ENCODE measurements at regions not wholly inside any gene's neighbourhood (a gene's known extent, or its start where the extent isn't known, plus 50 kb on each side); places are given as distances from the start of the nearest gene placed in this dataset.

DNA sequence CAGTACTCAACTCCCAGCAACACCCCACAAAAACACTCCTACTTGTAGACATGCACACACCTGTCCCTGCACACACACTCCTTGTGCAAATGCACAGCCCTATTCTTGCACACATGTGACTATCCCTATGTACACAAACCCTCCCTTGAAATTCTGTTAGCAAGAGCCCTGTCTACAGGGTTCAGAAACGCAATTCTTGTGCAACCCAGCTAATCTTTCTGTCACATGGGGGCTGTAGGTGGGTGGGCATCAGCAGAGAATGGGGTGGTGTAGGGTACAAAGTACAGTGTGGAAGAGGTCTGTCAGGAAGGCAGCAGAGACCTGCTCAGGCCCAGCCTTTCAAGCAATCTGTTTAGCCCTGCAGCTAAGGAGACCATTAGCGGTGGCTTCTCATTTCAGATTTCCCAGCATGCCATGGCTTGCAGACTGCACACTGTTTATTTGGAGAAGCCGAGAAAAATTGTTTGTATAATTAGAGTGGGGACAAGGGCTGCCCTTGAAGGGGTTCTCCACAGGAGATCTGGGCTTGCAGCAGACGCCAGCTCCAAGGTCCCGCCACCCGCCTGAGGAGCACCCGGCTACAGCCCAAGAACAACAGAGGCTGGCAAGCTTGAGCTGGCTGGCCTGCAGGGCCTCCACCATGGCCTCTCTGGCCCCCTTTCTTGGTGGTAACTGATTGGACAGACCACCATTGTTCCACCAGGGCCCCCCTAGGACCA is 144.0 kb upstream of the PJA1 start:
- FAIRE-seq (no peak), DNase-seq (ENCODE audit: low read depth) (no peak)
- no peak overlapping the region for H3K4me3 ChIP-seq (ENCODE audit: low read depth, low read length)
- H3K27me3 ChIP-seq (ENCODE audit: control insufficient read depth, insufficient read depth, low read length): no peaks in the 10 kb centered on the region
- no peaks in the 10 kb centered on the region for H3K36me3 ChIP-seq (ENCODE audit: control insufficient read depth, insufficient read depth, low read length)
- TF ChIP-seq, protein P1, sequence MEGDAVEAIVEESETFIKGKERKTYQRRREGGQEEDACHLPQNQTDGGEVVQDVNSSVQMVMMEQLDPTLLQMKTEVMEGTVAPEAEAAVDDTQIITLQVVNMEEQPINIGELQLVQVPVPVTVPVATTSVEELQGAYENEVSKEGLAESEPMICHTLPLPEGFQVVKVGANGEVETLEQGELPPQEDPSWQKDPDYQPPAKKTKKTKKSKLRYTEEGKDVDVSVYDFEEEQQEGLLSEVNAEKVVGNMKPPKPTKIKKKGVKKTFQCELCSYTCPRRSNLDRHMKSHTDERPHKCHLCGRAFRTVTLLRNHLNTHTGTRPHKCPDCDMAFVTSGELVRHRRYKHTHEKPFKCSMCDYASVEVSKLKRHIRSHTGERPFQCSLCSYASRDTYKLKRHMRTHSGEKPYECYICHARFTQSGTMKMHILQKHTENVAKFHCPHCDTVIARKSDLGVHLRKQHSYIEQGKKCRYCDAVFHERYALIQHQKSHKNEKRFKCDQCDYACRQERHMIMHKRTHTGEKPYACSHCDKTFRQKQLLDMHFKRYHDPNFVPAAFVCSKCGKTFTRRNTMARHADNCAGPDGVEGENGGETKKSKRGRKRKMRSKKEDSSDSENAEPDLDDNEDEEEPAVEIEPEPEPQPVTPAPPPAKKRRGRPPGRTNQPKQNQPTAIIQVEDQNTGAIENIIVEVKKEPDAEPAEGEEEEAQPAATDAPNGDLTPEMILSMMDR (IDR thresholded peaks at IDR 0.05; ENCODE audit: insufficient read depth, low read length, severe bottlenecking): no peak

DNA sequence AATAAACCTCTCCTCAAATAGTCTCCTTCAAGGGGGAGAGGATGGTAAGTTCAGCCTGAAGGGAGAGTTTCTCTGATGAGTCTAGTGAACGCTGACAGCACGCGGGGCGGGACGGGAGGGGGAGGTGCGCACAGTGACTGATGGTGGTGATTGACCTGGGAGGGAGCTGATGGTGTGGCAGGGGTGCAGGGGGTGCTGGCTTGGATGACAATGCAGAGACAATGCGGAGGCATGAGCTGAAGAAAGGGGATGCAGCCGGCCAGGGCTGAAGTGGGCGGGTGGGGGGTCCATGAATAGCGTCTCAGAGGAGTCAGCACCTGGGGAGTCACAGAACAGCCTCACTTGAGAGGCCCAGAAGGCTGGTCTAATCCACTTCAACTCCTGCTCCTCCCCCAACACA is 142.5 kb upstream of the PJA1 start:
- Histone ChIP-seq H3K36me3 (ENCODE audit: control insufficient read depth, insufficient read depth, low read length) (no peaks in the 10 kb centered on the region), H3K4me3 (ENCODE audit: low read depth, low read length) (no peak overlapping the region), H3K27me3 (ENCODE audit: control insufficient read depth, insufficient read depth, low read length) (no peaks in the 10 kb centered on the region)
- DNase-seq (ENCODE audit: low read depth) (no peak), FAIRE-seq (no peak)
- TF ChIP-seq, protein P1 (IDR thresholded peaks at IDR 0.05; ENCODE audit: insufficient read depth, low read length, severe bottlenecking): no peak

DNA sequence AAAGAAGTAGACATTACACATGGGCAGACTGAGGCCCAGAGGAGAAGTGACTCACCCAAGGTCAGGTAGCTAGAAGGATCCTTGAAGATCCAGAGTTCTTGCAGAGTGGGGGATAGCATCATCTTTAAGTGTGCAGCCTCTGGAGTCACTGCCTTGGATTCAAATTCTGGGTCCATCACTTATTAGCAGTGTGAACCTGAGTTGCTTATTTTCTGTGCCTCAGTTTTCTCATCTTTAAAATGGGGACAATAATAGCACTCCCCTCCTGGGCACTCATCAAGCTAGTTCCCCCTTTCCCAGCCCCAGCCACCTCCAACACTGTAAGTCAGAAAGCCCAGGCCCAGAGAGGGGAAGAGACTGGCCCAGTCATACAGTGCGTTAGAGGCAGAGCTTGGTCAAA is 141.8 kb upstream of the PJA1 start:
- Histone ChIP-seq H3K4me3 (ENCODE audit: low read depth, low read length) (no peak overlapping the region), H3K27me3 (ENCODE audit: control insufficient read depth, insufficient read depth, low read length) (no peaks in the 10 kb centered on the region), H3K36me3 (ENCODE audit: control insufficient read depth, insufficient read depth, low read length) (no peaks in the 10 kb centered on the region)
- TF ChIP-seq, protein P1 (IDR thresholded peaks at IDR 0.05; ENCODE audit: insufficient read depth, low read length, severe bottlenecking): no peak
- FAIRE-seq (no peak), DNase-seq (ENCODE audit: low read depth) (no peak)

DNA sequence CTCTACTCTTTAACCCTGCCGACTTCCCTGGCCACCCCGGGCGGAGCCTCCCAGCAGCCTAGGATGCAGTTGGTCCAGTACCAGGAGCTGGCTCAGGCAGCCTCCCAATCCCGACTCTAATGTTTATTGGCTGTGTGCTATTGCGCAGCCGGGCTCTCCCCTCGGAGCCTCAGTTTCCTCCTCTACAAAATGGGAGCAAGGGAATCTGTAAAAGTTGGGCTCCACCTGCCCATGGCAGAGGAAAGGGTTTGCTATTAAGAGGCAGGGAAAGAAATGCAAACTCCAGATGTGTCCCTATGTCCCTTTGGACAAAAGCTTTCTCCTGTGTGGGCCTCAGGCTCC is 140.8 kb upstream of the PJA1 start:
- FAIRE-seq (no peak), DNase-seq (ENCODE audit: low read depth) (no peak)
- Histone ChIP-seq H3K27me3 (ENCODE audit: control insufficient read depth, insufficient read depth, low read length) (no peaks in the 10 kb centered on the region), H3K4me3 (ENCODE audit: low read depth, low read length) (no peak overlapping the region), H3K36me3 (ENCODE audit: control insufficient read depth, insufficient read depth, low read length) (no peaks in the 10 kb centered on the region)
- TF ChIP-seq, protein P1 (IDR thresholded peaks at IDR 0.05; ENCODE audit: insufficient read depth, low read length, severe bottlenecking): no peak

DNA sequence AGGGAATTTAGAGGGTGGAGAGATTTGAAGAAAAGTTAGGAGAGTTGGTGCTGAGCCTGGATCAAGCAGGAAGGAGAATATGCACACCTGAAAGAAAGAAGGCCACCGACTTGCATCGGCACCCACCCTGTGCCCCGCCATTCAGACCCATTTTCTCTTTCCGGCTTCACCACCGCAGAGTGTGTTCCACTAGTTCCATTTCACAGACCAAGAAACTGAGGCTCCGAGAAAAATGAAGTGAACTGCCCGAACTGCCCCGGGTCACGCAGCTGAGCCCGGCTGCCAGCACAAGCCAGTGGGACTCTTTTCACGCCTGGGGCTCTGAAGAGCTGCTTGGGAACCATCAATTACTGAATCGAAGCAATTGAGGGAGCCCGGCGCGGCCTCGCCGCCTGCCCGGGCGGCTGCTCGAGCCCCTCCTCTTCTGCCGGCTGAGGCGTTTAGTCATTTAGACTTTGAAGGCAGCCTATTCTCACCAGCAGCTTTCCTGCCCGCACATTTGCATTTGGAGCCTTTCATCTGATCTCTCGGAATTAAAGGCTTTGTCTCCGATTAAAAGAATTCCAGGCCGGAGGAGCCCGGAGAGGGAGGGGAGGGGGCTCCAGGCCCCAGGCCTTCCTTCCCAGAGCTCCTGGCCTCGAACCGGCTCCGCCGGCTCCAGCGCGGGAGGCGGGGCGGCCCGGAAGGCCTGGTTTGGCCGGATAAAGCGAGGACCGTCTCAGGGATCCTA is 140.2 kb upstream of the PJA1 start:
- no peak for FAIRE-seq
- TF ChIP-seq, protein P1 (IDR thresholded peaks at IDR 0.05; ENCODE audit: insufficient read depth, low read length, severe bottlenecking): no peak
- Histone ChIP-seq H3K27me3 (ENCODE audit: control insufficient read depth, insufficient read depth, low read length) (no peaks in the 10 kb centered on the region), H3K36me3 (ENCODE audit: control insufficient read depth, insufficient read depth, low read length) (no peaks in the 10 kb centered on the region), H3K4me3 (ENCODE audit: low read depth, low read length) (no peak overlapping the region)
- no peak for DNase-seq (ENCODE audit: low read depth)
